PC-3 (cell line): ENCODE measurements at regions not wholly inside any gene's neighbourhood (a gene's known extent, or its start where the extent isn't known, plus 50 kb on each side); places are given as distances from the start of the nearest gene placed in this dataset.

Experiments
- ATAC-seq: fragments of 200-7000 bp; cut with Tn5 transposase; 2 replicates; pipeline ENCODE4 v1.9.1; 2020; ENCODE audit warnings: mild to moderate bottlenecking, moderate library complexity
- BruUV-seq: library from RNA; stranded (reverse); fragments of 400-500 nt; replicated peaks from 2 replicates; lab custom pipeline; 2021; lab: Mats Ljungman, UMichigan
- CTCF ChIA-PET: fragments of 300-600 bp; sonication (Branson Sonifier 250); formaldehyde crosslinking; loops from one replicate; lab custom pipeline; 2022; ENCODE audit warnings: antibody characterized with exemption; lab: Charles Lee
- POLR2A ChIA-PET: fragments of 300-600 bp; sonication (Branson Sonifier 250); formaldehyde crosslinking; loops from one replicate; lab custom pipeline; 2022; ENCODE audit warnings: antibody characterized with exemption; ENCODE audit not compliant: unreplicated experiment; lab: Charles Lee
- DNase-seq: peaks from one replicate; pipeline ENCODE4 v3.0.0-alpha.2; 2015
- H2AFZ ChIP-seq: fragments of 300-600 bp; sonication (generic); 2 replicates; pipeline ENCODE4 v1.6.0; 2016; ENCODE audit warnings: antibody characterized with exemption, low read length
- H3F3A ChIP-seq: fragments of 300-600 bp; sonication (generic); one replicate; pipeline ENCODE4 v1.6.0; 2017; ENCODE audit warnings: antibody characterized with exemption, low read length, control low read depth, mild to moderate bottlenecking; ENCODE audit not compliant: unreplicated experiment
- H3K27ac ChIP-seq: fragments of 300-600 bp; sonication (generic); 2 replicates; pipeline ENCODE4 v1.5.1; 2016; ENCODE audit warnings: mild to moderate bottlenecking, low read length
- H3K27me3 ChIP-seq: fragments of 300-600 bp; sonication (generic); 2 replicates; pipeline ENCODE4 v1.6.1; 2016; ENCODE audit warnings: low read length, mixed read lengths
- H3K36me3 ChIP-seq: fragments of 300-600 bp; sonication (generic); 2 replicates; pipeline ENCODE4 v1.6.1; 2016; ENCODE audit warnings: low read depth, mixed run types, low read length, mixed read lengths
- H3K4me1 ChIP-seq: fragments of 300-600 bp; sonication (generic); 2 replicates; pipeline ENCODE4 v1.5.1; 2016; ENCODE audit warnings: low read length; ENCODE audit not compliant: insufficient read depth
- H3K4me2 ChIP-seq: fragments of 300-600 bp; sonication (generic); 2 replicates; pipeline ENCODE4 v1.6.0; 2016; ENCODE audit warnings: low read length
- H3K4me3 ChIP-seq: fragments of 300-600 bp; sonication (generic); 2 replicates; pipeline ENCODE4 v1.5.1; 2016; ENCODE audit warnings: mild to moderate bottlenecking, low read length, mixed read lengths
- H3K79me2 ChIP-seq: fragments of 300-600 bp; sonication (generic); 2 replicates; pipeline ENCODE4 v1.6.1; 2017; ENCODE audit warnings: low read length, mixed read lengths
- H3K9ac ChIP-seq: fragments of 300-600 bp; sonication (generic); 2 replicates; pipeline ENCODE4 v1.6.0; 2016; ENCODE audit warnings: mild to moderate bottlenecking, low read length
- H3K9me2 ChIP-seq: fragments of 300-600 bp; sonication (generic); replicated peaks from 2 replicates; pipeline ENCODE4 v1.6.1; 2016; ENCODE audit warnings: mixed run types, low read length, mixed read lengths
- H3K9me3 ChIP-seq: fragments of 300-600 bp; sonication (generic); 2 replicates; pipeline ENCODE4 v1.6.1; 2016; ENCODE audit warnings: low read length, mixed read lengths
- H4K20me1 ChIP-seq: fragments of 300-600 bp; sonication (generic); 2 replicates; pipeline ENCODE4 v1.6.1; 2016; ENCODE audit warnings: low read length, mixed read lengths
- CTCF ChIP-seq: fragments of 300-600 bp; sonication (generic); conservative IDR thresholded peaks from 2 replicates; pipeline ENCODE4 v1.5.1; 2017; ENCODE audit warnings: antibody characterized with exemption, low read depth, mild to moderate bottlenecking, low read length
- EZH2 ChIP-seq: fragments of 300-600 bp; sonication (generic); IDR thresholded peaks from one replicate; pipeline ENCODE4 v1.6.1; 2017; ENCODE audit warnings: antibody characterized with exemption, mild to moderate bottlenecking, low read length; ENCODE audit not compliant: unreplicated experiment
- EZH2phosphoT487 ChIP-seq: fragments of 300-600 bp; sonication (generic); IDR thresholded peaks from 2 replicates; pipeline ENCODE4 v1.6.1; 2018; ENCODE audit warnings: mild to moderate bottlenecking, antibody characterized with exemption, low read length, borderline replicate concordance
- intact Hi-C: fragments of 100-400 bp; cut with micrococcal nuclease; formaldehyde crosslinking; loops from 2 replicates; pipeline ENCODE4 v1.9.0; 2023

- Histone ChIP-seq H3F3A (no peaks in the 10 kb centered on the region), H3K9me2 (no peaks in the 10 kb centered on the region), H3K27me3 (no peaks in the 10 kb centered on the region), H2AFZ (no peak overlapping the region), H3K9ac (no peak overlapping the region), H3K9me3 (peaks cover 4% of the 10 kb centered on the region; the same call in 1 of the 2 replicates), H3K4me2 (no peak overlapping the region), H3K4me3 (no peak overlapping the region), H3K36me3 (no peaks in the 10 kb centered on the region), H3K4me1 (no peaks in the 10 kb centered on the region), H3K27ac (no peak overlapping the region), H4K20me1 (no peaks in the 10 kb centered on the region), H3K79me2 (no peaks in the 10 kb centered on the region)
- BruUV-seq = no TSS peak
- ChIA-PET CTCF (no interaction called here), POLR2A (no interaction called here)
- ATAC-seq (no peak), DNase-seq (no peak)
- intact Hi-C loops = no loop called here
- TF ChIP-seq EZH2phosphoT487 = no peak
- TF ChIP-seq EZH2 = no peak
These were observed 149.2 kb upstream of the CTNNB1 start for GRCh38 chr3:41050144-41050543.

DNA sequence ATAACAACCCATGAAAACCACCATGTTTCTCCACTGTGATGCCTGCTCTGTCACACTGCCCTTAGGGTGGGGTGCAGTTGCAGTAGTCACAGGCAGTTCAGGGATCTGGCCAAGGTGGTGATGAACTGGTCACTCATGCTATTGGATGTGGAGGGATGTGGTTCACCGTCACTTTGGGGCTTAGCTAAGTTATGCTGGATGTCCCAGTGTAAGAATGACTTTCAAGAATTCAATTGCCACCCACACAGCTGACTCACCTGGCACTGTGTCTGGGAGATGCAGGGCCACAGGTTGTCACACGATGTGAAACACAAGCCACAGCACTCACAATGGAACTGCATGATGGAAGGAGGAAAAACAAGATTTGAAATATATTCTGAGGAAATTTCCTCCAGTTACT, 146.1 kb upstream of the CTNNB1 start:
- no peak overlapping the region for H3K27ac ChIP-seq
- no peaks in the 10 kb centered on the region for H3K9me2 ChIP-seq
- no peaks in the 10 kb centered on the region for H3K4me1 ChIP-seq
- H3K36me3 ChIP-seq = no peaks in the 10 kb centered on the region
- DNase-seq (peak; percentile 8), ATAC-seq (no peak)
- H3K79me2 ChIP-seq = no peaks in the 10 kb centered on the region
- no peak overlapping the region for H3K4me2 ChIP-seq
- BruUV-seq = no TSS peak
- ChIA-PET CTCF (no interaction called here), POLR2A (no interaction called here)
- no peak overlapping the region for H2AFZ ChIP-seq
- no peaks in the 10 kb centered on the region for H3K9me3 ChIP-seq
- H3K4me3 ChIP-seq = no peak overlapping the region
- TF ChIP-seq EZH2phosphoT487 (no peak), EZH2 (no peak), CTCF (no peak)
- no peaks in the 10 kb centered on the region for H3F3A ChIP-seq
- H3K27me3 ChIP-seq = no peaks in the 10 kb centered on the region
- no peak overlapping the region for H3K9ac ChIP-seq
- intact Hi-C loops = no loop called here
- no peaks in the 10 kb centered on the region for H4K20me1 ChIP-seq

GRCh38 chr3:41060106-41060505, 139.2 kb upstream of the CTNNB1 start:
- no peaks in the 10 kb centered on the region for H3K9me3 ChIP-seq
- ChIA-PET POLR2A (no interaction called here), CTCF (no interaction called here)

More at GRCh38 chr3:41060106-41060505, 139.2 kb upstream of the CTNNB1 start:
- Histone ChIP-seq H3K9me2 (no peaks in the 10 kb centered on the region), H3K79me2 (no peaks in the 10 kb centered on the region), H3K36me3 (no peaks in the 10 kb centered on the region), H3K4me2 (no peak overlapping the region), H3K27me3 (0 out of 2 replicates have a peak, but pooled peaks cover 5% of the 10 kb centered on the region), H3F3A (no peaks in the 10 kb centered on the region), H2AFZ (no peak overlapping the region), H4K20me1 (no peaks in the 10 kb centered on the region), H3K4me3 (no peak overlapping the region), H3K4me1 (no peaks in the 10 kb centered on the region), H3K9ac (no peak overlapping the region), H3K27ac (no peak overlapping the region)
- ATAC-seq = no peak
- no peak for DNase-seq
- TF ChIP-seq EZH2phosphoT487 (no peak), CTCF (no peak), EZH2 (no peak)
- intact Hi-C loops = no loop called here
- no TSS peak for BruUV-seq
